D721Med (cell line): ENCODE measurements at regions not wholly inside any gene's neighbourhood (a gene's known extent, or its start where the extent isn't known, plus 50 kb on each side); places are given as distances from the start of the nearest gene placed in this dataset.
"Not testable (repeated sequence)": the region's sequence is repeated elsewhere in the genome, so short reads cannot be mapped to it uniquely, and the experiment has no call there.

Experiments
- DNase-seq: peaks from one replicate; pipeline ENCODE4 v3.0.0; 2011; ENCODE audit warnings: low spot score; ENCODE audit not compliant: insufficient read length
- FAIRE-seq: peaks from 2 replicates; lab custom pipeline; 2011; peaks lifted over from hg19 to GRCh38; lab: Jason Lieb, UNC
- CTCF ChIP-seq: IDR thresholded peaks from 2 replicates; pipeline ENCODE4 v1.5.1; 2012; ENCODE audit warnings: mild to moderate bottlenecking, control low read depth; ENCODE audit not compliant: insufficient read depth; ENCODE audit errors: missing control alignments

DNA sequence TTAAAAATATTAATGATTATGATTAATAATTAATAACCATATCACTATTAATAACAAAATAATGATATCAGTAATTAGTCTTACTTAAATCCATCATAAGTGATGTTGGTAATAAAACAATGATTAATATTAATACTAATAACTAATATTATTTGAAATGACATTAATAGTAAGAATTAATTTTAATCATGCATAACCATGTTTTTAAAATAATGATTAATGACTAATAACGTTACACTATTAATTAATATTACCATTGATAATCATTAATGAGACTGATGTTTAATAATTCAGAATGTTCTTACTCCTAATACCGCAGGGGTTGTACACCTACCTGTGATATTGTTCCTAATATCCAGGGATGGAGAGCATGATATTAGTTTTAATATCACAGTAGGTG is 53.4 kb upstream of the FRG2C start:
- no peak for DNase-seq
- no peak for TF ChIP-seq CTCF
- no peak for FAIRE-seq

- FAIRE-seq, DNase-seq: not testable (repeated sequence)
These were observed 52.2 kb upstream of the FRG2C start for GRCh38 chr3:75611724-75612460.
